Endodermal cell (in vitro differentiated cells): ENCODE measurements at regions not wholly inside any gene's neighbourhood (a gene's known extent, or its start where the extent isn't known, plus 50 kb on each side); places are given as distances from the start of the nearest gene placed in this dataset.

Experiments
- DNase-seq: peaks from one replicate; pipeline ENCODE4 v3.0.0-alpha.2; 2017
- H3K27ac ChIP-seq: 2 replicates; pipeline ENCODE4 v1.5.1; 2013; ENCODE audit warnings: mild to moderate bottlenecking, low read depth, low read length, moderate library complexity
- H3K27me3 ChIP-seq: 2 replicates; pipeline ENCODE4 v1.6.1; 2013; ENCODE audit warnings: mild to moderate bottlenecking, low read length, moderate library complexity; ENCODE audit not compliant: insufficient read depth, control insufficient read depth, poor library complexity, severe bottlenecking
- H3K36me3 ChIP-seq: 2 replicates; pipeline ENCODE4 v1.7.0; 2013; ENCODE audit warnings: mild to moderate bottlenecking, low read length, moderate library complexity; ENCODE audit not compliant: control insufficient read depth, insufficient read depth
- H3K4me1 ChIP-seq: one replicate; pipeline ENCODE4 v1.7.0; 2013; ENCODE audit warnings: low read length; ENCODE audit not compliant: control insufficient read depth, insufficient read depth
- H3K4me3 ChIP-seq: 2 replicates; pipeline ENCODE4 v1.5.1; 2013; ENCODE audit warnings: mild to moderate bottlenecking, low read length, moderate library complexity
- H3K9ac ChIP-seq: 2 replicates; pipeline ENCODE4 v1.6.1; 2013; ENCODE audit warnings: mild to moderate bottlenecking, low read length, moderate library complexity; ENCODE audit not compliant: poor library complexity, severe bottlenecking; ENCODE audit errors: extremely low read depth
- H3K9me3 ChIP-seq: 2 replicates; pipeline ENCODE4 v1.6.1; 2013; ENCODE audit warnings: mild to moderate bottlenecking, low read length, moderate library complexity; ENCODE audit not compliant: control insufficient read depth
- H3K27ac Mint-ChIP-seq: 2 replicates; pipeline ENCODE4 v1.8.0; 2020; ENCODE audit warnings: mixed read lengths
- H3K27me3 Mint-ChIP-seq: 2 replicates; pipeline ENCODE4 v1.8.0; 2021; ENCODE audit warnings: mild to moderate bottlenecking, mixed read lengths; ENCODE audit not compliant: insufficient read depth
- H3K36me3 Mint-ChIP-seq: 2 replicates; pipeline ENCODE4 v1.8.0; 2020; ENCODE audit warnings: low read depth, mixed read lengths
- H3K4me1 Mint-ChIP-seq: 2 replicates; pipeline ENCODE4 v1.8.0; 2020; ENCODE audit warnings: mixed read lengths
- H3K4me3 Mint-ChIP-seq: 2 replicates; pipeline ENCODE4 v1.8.0; 2020; ENCODE audit warnings: mild to moderate bottlenecking, moderate library complexity, mixed read lengths
- H3K9me3 Mint-ChIP-seq: 2 replicates; pipeline ENCODE4 v1.8.0; 2020; ENCODE audit warnings: mild to moderate bottlenecking, mixed read lengths
- CTCF ChIP-seq: fragments of 200-600 bp; sonication (generic); conservative IDR thresholded peaks from 2 replicates; pipeline ENCODE4 v1.5.0; 2021; ENCODE audit warnings: antibody characterized with exemption, mild to moderate bottlenecking
- WGBS, 2 experiments: methylation state at CpG; one replicate each; pipeline versions ENCODE4 v1.1.5 to v1.1.7; 2013; ENCODE audit warnings: missing lambda C conversion rate in 2 of 2, mixed read lengths in 1 of 2; ENCODE audit not compliant: insufficient coverage in 1 of 2, insufficient read length in 1 of 2; 5-methylcytosine and 5-hydroxymethylcytosine counted together

GRCh38 chr4:124536946-124537345, 175.6 kb downstream of the ANKRD50 start:
- peaks cover 11% of the 10 kb centered on the region for H3K4me1 Mint-ChIP-seq
- peaks cover 12% of the 10 kb centered on the region for H3K4me1 ChIP-seq
- H3K27me3 ChIP-seq, result no peaks in the 10 kb centered on the region
- H3K9ac ChIP-seq, result no peak overlapping the region
- H3K36me3 Mint-ChIP-seq, result no peaks in the 10 kb centered on the region
- 98 to 100% methylated on average over 1 to 2 of the region's 4 CpGs for WGBS, 2 experiments
- TF ChIP-seq CTCF, result no peak
- H3K27ac ChIP-seq, result no peak overlapping the region
- H3K27ac Mint-ChIP-seq, result no peak overlapping the region
- no peak for DNase-seq
- no peak overlapping the region for H3K4me3 Mint-ChIP-seq
- H3K9me3 Mint-ChIP-seq, result no peaks in the 10 kb centered on the region
- no peak overlapping the region for H3K4me3 ChIP-seq
- H3K27me3 Mint-ChIP-seq, result no peaks in the 10 kb centered on the region
- no peaks in the 10 kb centered on the region for H3K36me3 ChIP-seq
- H3K9me3 ChIP-seq, result no peaks in the 10 kb centered on the region

- no peak overlapping the region for H3K27ac Mint-ChIP-seq
- no peaks in the 10 kb centered on the region for H3K36me3 Mint-ChIP-seq
- peaks cover 11% of the 10 kb centered on the region for H3K4me1 Mint-ChIP-seq
- H3K9me3 ChIP-seq, result no peaks in the 10 kb centered on the region
- H3K27me3 Mint-ChIP-seq, result no peaks in the 10 kb centered on the region
- no peaks in the 10 kb centered on the region for H3K36me3 ChIP-seq
- no peak overlapping the region for H3K27ac ChIP-seq
- no peaks in the 10 kb centered on the region for H3K9me3 Mint-ChIP-seq
- DNase-seq, result no peak
- H3K9ac ChIP-seq, result no peak overlapping the region
- H3K4me3 ChIP-seq, result no peak overlapping the region
- H3K4me3 Mint-ChIP-seq, result no peak overlapping the region
- H3K4me1 ChIP-seq, result peaks cover 9% of the 10 kb centered on the region
- TF ChIP-seq CTCF, result no peak
- H3K27me3 ChIP-seq, result no peaks in the 10 kb centered on the region
Measured at GRCh38 chr4:124537971-124538370, 174.6 kb downstream of the ANKRD50 start.

- TF ChIP-seq CTCF, result no peak
- 87 to 100% methylated on average over 1 to 2 of the region's 3 CpGs for WGBS, 2 experiments
- Histone ChIP-seq H3K9me3 (no peaks in the 10 kb centered on the region), H3K27me3 (no peaks in the 10 kb centered on the region), H3K9ac (no peak overlapping the region), H3K27ac (no peak overlapping the region), H3K36me3 (no peaks in the 10 kb centered on the region), H3K4me3 (no peak overlapping the region), H3K4me1 (no peaks in the 10 kb centered on the region)
- no peaks in the 10 kb centered on the region for H3K27me3 Mint-ChIP-seq
- no peaks in the 10 kb centered on the region for H3K9me3 Mint-ChIP-seq
- peaks cover 2% of the 10 kb centered on the region for H3K4me1 Mint-ChIP-seq
- no peaks in the 10 kb centered on the region for H3K36me3 Mint-ChIP-seq
- no peak for DNase-seq
- H3K4me3 Mint-ChIP-seq, result no peak overlapping the region
- no peak overlapping the region for H3K27ac Mint-ChIP-seq
Measured at GRCh38 chr4:124540014-124540413, 172.5 kb downstream of the ANKRD50 start.
